HG03097 (cell line): ENCODE measurements at regions not wholly inside any gene's neighbourhood (a gene's known extent, or its start where the extent isn't known, plus 50 kb on each side); places are given as distances from the start of the nearest gene placed in this dataset.

ENCODE experiments used
- ATAC-seq: cut with Tn5 transposase; IDR thresholded peaks from one replicate; pipeline ENCODE4 v1.9.1; 2021; ENCODE audit not compliant: unreplicated experiment, low FRiP score

DNA sequence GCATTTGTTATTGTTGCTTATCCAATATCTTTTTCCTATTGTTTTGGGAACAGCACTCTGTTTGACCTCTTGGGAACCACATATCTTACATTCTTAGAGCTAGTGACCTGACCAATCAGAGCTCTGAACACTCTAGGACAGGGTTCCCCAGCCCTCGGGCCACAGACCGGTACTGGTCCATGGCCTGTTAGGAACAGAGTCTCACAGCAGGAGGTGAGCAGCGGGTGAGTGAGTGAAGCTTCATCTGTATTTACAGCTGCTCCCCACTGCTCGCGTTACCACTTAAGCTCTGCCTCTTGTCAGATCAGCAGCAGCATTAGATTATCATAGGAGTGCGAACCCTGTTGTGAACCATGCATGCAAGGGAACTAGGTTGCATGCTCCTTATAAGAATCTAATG, 226.0 kb upstream of the TSHZ2 start:
- no peak for ATAC-seq

- ATAC-seq: no peak
Observed at GRCh38 chr20:52744441-52744840, 227.7 kb upstream of the TSHZ2 start.

GRCh38 chr20:52738081-52738480, 234.1 kb upstream of the TSHZ2 start:
- ATAC-seq: no peak

GRCh38 chr20:52736507-52736906, 235.7 kb upstream of the TSHZ2 start:
- no peak for ATAC-seq

DNA sequence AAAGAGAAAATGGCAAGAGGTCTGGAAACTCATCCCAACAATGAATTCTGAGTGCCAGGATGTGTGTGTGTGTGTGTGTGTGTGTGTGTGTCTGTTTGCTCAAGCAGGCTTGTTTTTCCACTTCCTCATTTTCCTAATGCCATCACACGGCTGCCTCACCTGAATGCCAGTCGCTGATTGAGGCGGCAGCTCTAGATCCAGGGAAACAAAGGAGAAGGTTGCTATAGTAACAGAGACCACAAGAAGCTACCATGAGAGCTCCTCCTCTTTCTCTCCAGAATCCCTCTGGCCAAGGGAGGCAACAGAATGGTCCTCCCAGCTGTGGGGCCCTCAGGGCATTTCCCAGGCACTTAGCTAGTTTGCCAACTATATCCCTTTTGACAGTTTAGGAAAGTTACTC, 241.1 kb upstream of the TSHZ2 start:
- ATAC-seq: no peak

GRCh38 chr20:52727740-52728456, 244.3 kb upstream of the TSHZ2 start:
- no peak for ATAC-seq

- ATAC-seq: no peak
Observed at GRCh38 chr20:52724541-52724940, 247.6 kb upstream of the TSHZ2 start.

GRCh38 chr20:52722926-52723688, 249.1 kb upstream of the TSHZ2 start:
- ATAC-seq: no peak

DNA sequence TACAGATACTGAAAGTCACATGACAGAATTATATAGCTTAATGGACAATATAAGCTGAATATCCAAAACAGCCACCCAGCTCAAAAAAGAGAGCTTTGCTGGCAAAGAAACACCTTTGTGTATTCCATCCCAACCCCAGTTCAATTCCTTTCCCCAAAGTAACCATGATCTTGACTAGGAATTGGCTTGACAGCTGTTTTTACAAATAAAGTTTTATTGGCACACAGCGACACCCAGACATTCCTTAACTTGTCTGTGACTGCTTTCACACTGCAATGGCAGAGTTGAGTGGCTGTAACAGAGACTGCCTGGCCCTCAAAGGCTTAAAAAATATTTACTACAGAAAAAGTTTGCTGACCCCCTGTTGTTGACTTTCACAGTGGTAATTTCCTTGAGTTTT, 264.0 kb upstream of the TSHZ2 start:
- no peak for ATAC-seq

DNA sequence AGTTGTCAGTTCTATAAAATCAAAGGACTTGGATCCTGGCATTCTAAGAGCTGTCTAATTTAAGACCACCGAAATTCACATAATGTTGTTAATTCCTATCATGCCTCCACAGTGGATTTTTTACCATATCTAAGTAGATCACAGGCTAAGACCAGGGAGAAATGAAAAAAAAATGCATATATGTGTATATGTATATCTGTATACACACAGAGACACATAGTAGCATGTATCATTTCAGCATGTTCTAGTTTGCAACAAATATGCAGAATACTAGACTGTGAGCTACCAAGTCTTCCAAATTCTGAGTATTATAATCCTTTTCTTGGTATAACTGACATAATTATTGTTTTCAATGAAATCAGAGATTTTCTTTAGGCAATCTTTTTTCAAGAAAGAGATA, 267.6 kb upstream of the TSHZ2 start:
- no peak for ATAC-seq

DNA sequence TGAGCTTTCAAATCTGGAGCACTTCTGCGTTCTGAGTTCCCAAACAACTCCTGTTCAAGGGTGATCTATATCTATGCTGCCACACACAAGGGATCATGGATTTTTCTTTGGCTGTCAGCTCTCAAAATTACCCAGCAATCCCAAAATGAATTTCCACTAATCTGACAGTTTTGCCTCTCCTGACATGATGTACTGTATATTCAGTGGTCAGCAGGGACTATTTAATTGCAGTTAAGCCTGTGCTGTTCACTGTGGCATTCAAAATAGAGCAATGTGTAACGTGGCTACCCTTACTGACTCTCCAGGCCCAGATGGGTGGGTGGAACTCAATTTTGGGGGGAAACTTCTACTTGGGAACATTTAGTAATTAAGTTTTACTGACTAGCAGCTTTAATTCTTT, 283.8 kb upstream of the TSHZ2 start:
- no peak for ATAC-seq

DNA sequence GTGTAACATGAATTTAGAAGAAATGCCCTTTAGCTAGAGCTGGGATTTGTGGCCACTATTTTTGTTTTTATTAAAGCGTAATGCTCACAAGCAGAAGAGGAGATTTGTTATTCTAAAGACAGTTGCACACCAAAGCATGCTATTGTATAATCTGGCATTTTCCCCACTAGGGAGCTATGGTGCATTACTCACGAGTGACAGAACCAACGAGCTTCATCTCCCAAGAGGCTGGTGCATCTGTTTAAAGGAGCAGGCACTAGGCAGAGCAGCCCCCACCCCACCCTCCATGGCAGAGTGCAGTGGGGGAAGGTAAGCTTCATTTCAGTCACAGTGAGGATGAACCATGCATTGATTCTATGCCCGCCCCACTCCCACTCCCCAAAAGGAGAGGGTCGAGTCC, 287.3 kb upstream of the TSHZ2 start:
- ATAC-seq: no peak

DNA sequence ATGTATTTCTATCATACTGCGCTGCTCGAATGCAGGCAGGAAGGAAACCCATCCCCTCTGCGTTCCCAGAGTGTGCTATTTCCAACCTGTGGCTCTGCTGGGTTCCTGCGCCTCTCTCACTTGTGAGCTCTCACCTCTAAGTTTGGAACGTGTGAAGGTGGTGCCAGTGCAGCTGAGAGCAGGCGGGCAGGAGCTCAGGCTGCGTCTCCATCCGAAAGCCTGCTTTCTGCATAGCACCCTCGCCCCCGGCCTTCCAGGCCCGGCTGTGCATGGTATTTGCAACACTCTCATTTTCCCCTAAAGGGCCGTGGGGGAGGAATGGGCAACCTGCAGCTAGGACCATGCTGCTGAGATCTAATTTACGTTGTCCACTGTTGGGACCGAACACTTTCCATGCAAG, 288.0 kb upstream of the TSHZ2 start:
- ATAC-seq: no peak

GRCh38 chr20:52683761-52684160, 288.4 kb upstream of the TSHZ2 start:
- no peak for ATAC-seq

- no peak for ATAC-seq
Observed at GRCh38 chr20:52682237-52682636, 289.9 kb upstream of the TSHZ2 start.

DNA sequence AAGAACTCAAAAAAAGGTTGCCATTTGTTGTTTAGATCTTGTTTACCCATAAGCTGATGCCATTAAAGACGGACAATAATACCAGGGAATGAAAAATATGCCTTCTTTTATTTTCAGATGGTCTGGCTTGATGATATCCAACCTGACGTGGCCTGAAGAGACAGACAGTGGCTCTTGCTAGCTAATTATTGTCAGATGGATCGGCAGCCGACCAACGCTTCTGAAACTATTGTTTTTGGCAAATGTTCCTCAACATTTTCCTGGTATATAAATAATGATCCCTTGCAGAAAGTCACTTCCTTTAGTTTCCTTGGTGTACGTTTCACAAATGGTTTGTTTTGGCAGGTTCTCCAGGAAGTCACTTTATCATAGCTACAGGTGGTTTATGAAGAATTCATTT, 290.9 kb upstream of the TSHZ2 start:
- ATAC-seq: no peak

DNA sequence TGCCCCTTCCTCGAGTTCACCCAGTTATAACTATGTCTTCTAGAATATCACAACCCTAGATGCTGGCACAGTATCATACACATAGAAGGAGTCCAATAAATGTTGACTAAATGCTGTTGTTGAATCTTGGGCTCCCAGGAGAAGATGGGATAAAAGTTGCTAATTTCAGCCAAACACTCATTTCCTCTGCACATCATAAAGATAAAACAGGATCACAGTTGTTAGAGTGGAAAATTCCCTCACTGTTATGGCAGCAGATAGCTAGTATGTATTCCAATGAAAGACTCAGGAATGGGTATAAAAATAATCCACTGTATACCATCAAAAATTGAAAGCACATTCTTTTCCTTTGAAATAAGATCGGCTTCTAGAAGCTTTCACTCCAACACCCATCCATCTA, 294.9 kb upstream of the TSHZ2 start:
- ATAC-seq: no peak

- ATAC-seq: no peak
Observed at GRCh38 chr20:52676283-52676995, 295.7 kb upstream of the TSHZ2 start.

GRCh38 chr20:52675375-52675774, 296.8 kb upstream of the TSHZ2 start:
- ATAC-seq: no peak

DNA sequence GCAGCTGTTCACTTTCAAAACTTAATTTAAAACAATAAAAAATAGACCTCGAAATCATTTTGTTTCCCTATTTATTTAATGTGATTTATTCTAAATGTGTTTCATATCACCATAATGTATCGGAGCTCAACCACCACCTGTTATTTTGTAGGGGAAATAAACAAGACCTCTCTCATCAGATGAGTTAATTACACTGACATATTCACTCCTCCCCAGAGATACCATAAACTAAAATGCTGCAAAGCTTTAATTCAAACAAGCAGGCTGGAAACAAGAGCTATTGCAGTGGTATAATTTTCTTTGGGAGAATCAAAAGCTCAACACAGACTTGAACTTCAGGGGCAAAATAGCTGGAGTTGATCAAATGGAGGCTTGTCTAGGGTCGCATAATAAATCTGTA, 303.5 kb upstream of the TSHZ2 start:
- ATAC-seq: no peak

DNA sequence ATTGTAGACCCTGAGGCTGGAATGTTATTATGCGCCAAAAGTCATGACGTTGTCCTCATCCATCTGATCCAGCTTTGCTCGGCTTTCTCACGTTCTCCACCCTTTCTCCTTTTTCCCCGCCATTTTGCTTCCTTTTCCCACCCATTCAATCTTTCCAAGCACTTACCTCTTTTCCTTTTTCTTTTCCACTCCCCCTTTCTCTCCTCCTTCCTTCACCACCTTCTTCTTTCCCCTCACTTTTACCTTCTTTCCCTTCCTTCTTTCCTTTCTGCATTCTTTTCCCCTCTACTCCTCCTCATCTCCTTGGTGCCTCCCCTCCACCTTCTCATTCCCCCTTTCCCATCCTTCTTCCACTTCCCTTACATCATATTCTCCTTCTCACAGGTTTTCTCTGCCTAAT, 304.8 kb upstream of the TSHZ2 start:
- no peak for ATAC-seq

- no peak for ATAC-seq
Observed at GRCh38 chr20:52665441-52665840, 306.7 kb upstream of the TSHZ2 start.
